ENCODE measurements at regions not wholly inside any gene's neighbourhood (a gene's known extent, or its start where the extent isn't known, plus 50 kb on each side); places are given as distances from the start of the nearest gene placed in this dataset.

DNA sequence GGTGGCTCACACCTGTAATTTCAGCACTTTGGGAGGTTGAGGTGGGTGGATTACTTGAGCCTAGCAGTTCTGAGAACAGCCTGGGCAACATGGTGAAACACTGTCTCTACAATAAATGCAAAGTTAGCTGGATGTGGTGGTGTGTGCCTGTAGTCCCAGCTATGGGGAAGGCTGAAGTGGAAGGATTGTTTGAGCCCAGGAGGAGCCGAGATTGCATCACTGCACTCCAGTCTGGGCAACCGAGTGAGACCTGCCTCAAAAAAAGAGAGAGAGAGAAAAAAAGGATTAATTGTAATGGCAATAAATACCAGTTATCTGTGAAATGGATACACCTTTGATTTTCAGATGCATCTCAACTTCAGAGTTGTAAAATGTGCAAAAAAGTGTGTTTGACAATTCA, 58.8 kb downstream of the SPRY1 start:
- DNase-seq: no peak

DNA sequence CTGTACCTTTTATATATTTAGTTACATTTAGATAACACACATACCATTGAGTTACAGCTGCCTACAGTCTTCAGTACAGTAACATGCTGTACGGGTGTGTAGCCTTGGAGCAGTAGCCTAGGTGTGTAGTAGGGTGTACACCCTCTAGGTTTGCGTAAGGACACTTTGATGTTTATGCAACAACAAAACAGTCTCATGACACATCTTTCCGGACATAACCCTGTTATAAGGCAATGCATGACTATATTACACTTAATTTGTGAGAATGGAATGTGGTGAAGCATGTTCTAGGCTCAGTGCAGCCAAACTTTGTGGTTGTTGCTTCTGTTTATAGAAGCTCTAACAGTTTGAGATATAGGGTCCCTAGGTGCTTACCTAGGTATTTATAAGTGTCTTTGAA, 65.4 kb downstream of the SPRY1 start:
- DNase-seq: no peak

DNA sequence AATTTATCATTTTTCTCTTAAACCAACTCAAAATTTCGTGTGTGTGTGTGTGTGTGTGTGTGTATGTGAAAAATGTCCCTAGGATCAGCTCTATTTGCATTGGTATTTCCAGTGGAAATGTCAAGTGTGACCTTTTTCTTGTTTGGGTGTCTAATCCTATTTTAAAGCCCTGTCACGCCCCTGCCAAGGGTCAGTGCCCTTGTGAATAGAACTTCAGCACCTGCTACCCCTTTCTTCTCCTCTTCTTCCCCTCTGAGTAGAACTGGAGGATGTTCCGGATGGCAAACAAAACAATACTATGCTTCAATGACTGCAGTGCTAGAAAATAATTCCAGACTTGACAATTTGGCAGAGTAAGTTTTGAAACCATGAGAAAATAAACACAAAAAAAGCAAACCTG, 67.3 kb downstream of the SPRY1 start:
- no peak for DNase-seq

DNA sequence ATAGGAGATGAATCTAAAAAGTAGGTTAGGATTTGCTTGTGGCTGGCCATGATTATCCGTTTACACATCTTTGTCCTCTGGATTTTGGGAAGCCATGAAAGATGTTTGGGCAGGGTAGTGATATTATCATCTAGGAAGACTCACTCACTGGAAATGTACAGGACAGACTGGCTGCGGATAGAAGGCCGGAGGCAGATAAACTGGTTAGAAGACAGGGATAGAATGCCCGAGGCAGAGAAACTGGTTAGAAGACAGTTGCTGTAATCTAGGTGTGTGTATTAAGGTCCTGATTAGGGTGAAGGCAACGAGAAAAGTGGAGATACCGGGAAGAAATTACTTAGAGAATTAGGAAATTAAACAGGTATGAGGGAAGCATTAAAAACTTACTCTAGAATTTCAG, 68.8 kb downstream of the SPRY1 start:
- no peak for DNase-seq

DNA sequence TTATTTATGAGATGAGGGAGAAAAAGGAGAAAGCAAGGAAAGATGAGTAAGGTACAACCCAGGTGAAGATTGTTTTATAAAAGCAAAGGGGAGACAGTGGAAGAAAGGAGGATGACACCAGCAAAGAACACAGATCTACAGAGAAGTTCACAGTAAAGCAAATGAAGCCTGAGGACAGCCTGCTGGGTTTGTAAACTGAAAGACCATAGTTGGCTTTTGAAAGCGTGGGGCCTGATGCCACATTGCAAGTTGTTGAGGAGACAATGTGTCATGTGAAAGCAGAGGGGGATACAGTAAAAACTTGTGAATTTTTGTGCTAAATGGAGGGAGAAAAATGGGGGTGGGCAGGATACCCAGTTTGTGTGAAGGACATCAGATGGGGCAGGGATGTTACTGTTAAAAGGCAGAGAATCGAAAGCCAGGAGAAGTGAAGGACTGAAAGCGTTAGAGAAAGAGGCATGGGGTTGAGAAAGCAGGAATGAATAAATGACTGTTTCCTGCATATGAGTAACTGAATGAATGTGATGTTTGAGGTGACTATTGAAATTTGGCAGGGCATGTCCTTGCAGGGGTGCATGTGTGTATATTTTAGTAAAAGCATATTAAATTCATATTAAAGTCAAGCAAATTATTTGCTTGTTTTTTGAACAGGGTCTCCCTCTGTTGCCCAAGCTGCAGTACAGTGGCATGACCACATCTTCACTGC, 69.6 kb downstream of the SPRY1 start:
- no peak for DNase-seq

DNA sequence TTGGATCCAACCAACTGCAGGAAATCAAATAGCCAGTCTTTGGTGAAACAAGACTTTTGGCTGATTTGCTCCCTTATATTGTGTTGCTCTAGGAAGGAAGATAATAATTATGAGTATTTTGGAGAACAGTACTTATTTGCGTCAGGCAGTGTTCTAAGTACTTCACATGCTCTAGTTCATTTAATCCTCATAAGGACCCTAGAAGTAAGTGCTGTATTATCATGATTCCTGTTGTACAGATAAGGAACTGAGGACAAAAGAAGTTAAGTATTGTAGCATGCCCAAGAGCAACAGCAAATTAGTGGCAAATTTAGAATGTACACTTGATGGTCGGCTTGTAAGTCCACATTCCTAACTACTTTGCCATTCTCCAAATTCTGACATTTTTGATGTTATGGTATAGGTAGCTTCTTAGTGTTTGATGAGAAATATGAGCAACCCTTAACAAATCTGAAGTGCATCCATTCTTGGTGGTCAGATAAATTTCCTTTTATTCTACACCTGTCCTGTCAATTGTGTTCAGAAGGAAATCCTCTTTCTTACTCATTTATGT, 72.0 kb downstream of the SPRY1 start:
- DNase-seq: peak in 1 of 2 experiments; percentile 2

DNA sequence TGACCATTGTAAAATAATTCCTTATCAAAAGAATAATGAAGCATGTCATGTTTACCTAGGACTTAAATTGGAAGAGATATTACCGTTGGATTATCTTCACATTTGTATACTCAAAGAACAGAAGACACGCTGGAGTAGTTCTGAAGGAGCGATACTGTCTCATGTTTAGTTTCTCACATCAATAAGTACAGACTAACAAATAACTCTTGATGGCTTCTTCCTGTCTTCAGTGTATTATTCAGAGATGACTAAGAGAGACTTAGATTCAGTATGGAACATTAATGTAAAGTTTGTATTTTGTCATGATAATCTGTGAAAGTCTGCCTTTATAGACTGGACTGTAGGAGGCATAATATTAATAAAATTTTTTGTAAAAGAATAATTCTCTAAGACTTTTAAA, 72.7 kb downstream of the SPRY1 start:
- DNase-seq: no peak

DNA sequence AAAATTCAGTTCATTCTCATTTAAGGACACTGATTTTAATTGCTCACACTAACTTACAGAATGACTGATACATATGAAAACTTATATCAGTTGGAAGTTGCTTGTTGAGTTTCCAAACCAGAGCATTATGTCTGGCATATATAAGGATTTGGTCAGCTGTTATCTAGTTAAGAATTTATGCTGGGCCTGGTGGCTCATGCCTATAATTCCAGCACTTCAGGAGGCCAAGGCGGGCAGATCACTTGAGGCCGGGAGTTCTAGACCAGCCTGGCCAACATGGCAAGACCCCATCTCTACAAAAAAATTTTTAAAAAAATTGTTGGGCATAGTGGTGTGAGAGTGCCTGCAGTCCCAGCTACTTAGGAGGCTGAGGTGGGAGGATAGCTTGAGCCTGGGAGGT, 73.1 kb downstream of the SPRY1 start:
- DNase-seq: no peak

DNA sequence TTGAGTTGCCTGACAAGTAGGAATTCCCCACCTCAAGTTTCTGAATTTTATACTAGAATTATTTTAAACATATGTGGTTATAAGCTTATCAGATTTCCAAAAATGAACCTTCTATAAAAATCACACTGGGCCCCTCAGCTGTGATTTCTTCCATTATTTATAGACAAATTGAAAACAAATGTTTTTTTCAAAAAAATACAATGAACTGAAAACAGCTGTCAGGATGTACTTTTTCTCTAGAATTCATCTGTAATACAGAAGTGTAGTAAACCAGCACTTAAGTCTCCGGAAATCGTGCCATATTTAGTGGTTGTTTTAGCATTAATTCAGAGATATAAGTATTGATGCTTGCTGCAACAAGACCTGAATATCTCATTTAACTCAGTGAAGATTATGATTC, 74.0 kb downstream of the SPRY1 start:
- DNase-seq: no peak

DNA sequence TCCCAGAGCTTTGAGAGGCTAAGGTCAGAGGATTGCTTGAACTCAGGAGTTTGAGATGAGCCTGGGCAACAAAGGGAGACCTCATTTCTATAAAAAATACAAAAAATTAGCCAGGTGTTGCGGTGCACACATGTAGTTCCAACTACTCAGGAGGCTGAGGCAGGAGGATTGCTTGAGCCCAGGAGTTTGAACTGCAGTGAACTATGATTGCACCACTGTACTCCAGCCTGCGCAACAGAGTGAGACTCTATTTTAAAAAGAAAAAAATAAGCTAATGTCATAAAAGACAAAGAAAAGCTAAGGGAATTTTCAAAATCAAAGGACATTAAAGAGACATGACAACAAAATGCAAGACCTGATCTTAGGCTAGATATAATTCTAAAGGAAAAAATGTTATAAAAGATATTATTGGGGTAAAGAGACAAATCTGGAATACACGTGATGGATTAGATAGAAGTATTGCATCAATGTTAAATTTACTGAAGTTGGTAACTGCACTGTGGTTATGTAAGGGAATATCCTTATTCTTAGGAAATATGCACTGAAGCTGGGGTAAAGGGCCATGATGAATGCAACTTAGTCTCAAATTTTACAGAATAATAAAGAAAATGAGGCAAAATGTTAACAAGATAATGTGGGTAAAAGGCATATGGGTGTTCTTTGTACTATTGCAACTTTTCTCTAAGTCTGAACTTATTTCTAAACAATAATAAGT, 75.2 kb downstream of the SPRY1 start:
- DNase-seq: no peak

DNA sequence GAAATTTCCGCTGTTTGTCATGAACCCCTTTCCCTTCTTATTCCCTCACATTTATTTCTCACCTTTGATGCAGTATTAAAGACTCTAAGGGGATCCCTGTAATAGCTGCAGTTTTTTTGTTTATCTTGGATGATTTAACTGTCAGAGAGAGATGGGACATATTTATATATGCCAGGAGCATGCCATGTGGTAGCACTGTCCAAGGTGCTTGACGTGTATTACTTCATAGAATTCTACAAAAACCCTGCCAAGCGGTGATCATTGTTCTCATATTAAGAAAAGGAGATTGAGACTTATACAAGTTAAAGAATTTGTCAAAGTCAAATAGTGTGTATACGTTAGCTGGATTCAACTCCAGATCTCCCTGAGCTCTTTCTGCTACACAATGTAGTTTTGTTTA, 78.2 kb downstream of the SPRY1 start:
- no peak for DNase-seq

DNA sequence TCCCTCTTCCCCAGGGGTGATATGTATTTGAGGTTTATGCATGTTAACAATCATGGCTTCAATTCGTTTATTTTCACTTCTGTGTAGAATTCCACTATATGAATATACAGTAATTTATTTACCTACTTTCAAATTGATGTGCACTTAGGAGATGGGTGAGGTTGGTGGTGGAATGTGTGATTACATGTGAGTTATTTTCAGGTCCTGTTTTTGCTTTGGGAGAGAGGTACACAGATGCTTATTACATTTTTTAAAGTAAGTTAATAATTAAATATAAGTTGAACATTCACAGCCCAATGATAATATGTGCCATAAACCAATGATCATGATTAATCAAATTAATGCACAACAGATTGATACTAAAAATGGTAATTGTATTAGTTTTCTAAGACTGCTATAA, 79.5 kb downstream of the SPRY1 start:
- DNase-seq: no peak

DNA sequence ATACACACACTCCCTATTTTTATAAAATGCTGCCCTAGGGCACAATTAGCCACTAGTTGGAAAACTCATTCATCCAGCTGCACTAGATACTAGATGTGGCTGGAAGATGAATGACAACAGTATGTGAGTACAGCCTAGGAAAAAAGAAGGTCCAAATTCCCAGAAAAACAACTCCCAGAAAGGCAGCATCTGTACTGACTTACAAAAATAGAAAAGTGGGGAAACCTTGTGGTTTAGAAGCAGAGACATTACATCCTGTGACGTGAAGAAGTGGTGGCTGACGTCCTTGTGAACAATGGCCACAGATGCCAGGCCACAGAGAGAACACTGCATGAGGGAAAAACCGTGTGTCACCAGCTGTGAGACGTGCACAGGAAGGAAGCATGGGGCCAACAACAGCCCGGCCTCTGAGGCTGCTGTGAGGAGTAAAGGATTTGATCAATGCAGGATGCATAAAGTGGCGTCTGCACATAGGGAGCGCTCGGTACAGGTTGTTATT, 81.2 kb downstream of the SPRY1 start:
- DNase-seq: no peak

DNA sequence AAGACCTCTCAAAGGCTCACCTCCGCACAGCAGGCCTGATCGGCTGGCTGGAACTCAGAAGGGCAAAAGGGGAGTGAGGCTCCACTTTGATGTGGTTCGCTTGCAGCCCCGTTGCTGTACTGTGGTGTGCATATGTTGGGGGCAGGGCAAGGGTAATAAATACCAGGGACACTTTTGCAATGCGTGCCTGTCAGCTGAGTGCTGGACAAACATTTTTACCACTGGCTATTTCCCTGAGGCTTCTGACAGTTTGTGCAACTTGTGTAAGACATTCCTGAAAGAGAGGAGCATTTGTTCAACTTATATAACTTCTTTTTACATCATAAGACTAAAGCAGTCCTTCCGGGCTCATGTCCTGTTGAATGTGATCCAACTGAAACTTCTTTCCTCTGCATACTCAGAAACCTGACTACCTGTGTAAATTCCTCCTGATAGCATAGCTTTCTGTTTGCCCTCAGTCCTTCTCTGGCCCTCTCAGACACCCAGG, 82.3 kb downstream of the SPRY1 start:
- DNase-seq: no peak

DNA sequence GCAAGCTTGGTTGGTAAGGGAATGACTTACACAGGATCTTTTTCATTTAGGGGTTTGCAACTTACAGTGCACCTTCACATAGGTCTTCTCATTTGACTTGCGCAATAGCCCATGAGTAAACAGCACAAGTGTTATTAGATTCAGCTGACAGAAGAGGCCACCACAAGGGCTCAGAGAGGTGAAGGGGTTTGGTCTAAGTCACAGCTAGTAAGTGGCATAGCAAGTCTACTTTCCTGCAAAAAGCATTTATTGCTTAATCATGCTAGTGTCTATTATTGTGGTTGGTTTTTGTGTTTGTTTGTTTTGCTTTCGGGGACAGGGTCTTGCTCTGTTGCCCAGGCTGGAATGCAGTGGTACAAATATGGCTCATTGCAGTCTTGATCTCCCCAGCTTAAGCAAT, 83.3 kb downstream of the SPRY1 start:
- no peak for DNase-seq

DNA sequence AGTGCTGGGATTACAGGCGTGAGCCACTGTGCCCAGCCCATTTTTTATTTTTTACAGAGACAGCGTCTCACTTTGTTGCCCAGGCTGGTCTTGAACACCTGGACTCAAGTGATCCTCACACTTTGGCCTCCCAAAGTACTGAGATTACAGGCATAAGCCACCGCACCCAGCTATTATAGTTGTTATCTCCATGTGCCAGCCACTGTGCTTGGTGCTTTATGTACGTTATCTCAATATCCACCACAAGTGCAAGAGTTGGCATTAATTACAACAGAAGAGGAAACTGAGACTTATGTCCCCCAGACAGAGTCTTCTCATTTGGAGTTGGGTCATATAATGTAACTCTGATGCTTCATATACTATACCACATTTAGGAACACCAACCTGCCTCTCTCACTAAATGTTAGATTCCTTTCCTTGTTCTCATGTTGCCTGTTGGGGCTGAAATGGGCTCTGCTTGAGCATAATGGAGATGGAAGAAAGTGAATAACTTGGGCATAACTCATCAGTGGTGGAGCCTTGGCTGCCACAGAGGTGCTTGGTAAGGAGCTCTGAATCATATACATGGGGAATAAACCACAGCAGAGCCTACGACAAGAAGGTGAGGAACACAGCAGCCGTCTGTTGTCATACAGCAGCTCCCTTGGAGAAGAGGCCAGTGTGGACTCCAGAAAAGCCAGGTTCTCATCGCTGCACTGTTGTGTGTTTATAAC, 84.3 kb downstream of the SPRY1 start:
- DNase-seq: no peak

DNA sequence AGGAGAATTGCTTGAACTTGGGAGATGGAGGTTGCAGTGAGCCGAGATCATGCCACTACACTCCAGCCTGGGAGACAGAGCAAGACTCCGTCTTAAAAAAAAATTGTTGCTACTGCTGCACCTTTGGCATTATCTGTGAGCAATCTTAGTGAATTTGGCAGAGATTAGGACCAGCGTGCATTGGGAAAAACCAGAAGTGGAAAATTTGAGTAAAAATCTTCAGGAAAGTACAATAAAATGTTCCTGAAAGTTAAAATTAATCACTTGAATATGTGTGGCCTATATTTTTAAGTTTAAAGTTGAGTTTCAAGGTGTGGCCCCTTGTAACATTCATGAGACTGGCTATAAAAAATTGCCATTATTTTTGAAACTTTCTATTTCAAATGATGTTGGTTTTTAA, 85.1 kb downstream of the SPRY1 start:
- DNase-seq: no peak

DNA sequence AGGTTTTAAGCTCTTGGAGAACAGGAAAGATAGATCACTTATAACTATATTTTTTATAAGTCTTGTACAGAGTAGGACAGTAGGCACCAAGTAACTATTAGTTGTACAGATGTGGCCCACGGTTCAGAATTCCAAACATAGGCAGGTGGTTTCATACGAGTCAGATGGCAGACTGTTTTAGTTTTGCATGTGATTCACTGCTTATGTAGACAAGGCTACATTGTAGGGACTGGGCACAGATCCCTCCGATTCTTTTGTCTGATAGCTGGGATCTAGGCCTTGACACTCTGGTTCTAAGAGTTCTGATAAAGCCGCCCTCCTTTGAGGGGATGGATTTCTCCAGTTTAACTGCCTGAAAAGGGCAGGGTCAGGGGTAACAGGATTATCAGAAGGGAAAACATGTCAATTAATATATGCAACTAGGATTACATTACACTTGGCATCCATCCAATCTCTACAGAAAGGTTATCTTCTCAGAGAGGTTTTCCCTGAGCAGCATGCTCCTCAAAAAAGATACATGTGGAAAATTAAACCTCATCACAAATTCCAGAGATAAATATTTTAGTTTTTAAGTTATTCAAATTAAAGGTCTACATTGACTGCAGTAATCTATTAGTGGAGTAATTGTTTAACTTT, 87.8 kb downstream of the SPRY1 start:
- DNase-seq: peak in 1 of 2 experiments; percentile 81

DNA sequence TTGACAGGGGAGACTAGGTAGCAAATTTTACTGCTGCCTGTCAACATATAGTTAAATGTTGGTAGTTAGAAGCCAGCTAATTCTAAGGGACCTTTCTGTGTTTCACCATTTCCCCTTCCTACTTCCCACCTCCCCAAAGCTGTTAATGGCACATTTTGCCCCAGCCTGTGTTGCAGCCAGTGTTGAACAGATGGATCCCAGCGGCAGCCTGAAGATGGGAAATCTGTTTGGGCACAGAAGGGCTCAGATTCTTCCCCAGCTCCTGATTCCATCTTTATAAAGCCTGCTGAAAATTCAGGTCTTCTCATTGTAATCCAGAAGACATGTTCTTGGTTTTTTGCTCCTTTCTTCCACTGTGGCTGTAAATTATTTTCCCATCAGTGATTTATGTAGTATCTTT, 89.0 kb downstream of the SPRY1 start:
- DNase-seq: peak; percentile 43 to 55

DNA sequence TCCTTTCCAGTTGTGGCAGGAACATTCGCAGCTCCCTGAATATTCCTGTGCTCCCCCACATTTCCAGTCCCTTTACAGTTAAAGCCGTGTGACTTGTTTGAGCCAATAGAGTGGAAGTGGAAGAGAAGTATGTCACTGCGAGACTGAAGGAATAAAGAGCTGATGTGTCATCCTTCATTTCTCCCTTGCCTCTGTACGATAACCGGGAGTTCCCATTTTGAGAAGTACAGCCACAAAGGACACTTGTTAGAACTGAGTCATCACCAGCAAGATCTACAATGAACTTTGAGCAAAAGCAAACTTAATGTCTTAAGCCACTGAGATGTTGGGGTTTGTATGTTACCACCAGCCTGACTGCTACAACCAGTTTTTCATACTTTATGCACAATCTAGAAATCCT, 92.3 kb downstream of the SPRY1 start:
- DNase-seq: no peak

DNA sequence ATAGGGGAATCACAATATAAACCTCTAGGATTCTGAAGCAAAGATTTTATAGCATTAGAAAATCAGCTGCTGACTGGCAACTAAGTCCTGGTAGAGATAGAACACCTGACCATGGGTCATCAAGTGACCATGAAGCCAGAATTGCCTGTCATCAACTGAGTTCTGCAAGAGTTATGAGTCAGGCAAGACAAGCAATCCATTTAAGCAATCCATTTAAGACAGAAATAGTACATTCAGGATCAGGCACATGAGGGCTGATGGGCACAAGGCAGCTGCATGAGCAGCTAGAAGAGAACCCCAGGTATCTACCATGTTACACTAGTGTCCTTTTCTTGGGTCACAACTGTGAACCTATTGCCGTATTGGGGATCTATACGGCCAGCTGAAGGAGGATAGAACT, 98.9 kb downstream of the SPRY1 start:
- DNase-seq: no peak

DNA sequence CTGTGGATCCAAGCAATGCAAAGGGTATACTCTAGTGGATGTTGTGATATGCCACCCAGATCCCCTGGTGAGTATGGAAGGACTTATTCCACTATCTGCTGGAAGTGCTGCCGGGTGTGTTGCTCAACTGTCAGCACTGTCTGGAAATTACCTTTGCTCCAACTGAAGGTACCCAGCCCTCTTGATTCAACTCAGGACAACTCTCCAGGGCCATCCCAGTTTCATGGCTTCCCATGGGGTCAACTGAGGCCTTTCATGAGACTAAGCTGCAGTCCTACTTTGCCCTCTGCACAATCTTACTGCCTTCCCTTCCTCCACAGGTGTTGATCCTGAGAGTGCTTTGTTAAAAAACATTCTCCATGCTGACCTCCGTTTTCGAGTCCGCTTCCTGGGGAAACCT, 99.8 kb downstream of the SPRY1 start:
- no peak for DNase-seq

DNA sequence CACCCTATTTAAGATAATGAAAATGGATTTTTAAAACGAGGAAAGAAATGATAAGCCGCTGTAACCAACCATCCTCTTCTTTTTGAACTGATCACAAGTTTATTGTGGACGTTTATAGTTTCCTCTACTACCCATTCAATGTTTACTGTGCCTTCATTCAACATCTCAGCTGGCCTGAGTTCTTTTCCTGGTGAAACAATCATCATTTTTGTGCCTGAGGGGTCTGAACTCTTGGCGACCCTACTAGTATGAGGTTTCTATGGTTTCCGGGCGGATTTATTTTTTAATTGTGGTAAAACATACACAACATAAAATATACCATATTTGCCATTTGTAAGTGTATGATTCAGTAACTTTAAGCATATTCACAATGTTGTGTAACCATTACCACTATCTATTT, 100.7 kb downstream of the SPRY1 start:
- DNase-seq: no peak
